Heart right ventricle (tissue), 16 donors: ENCODE measurements at regions not wholly inside any gene's neighbourhood (a gene's known extent, or its start where the extent isn't known, plus 50 kb on each side); places are given as distances from the start of the nearest gene placed in this dataset.

ENCODE experiments used
- ATAC-seq, 8 donors: fragments of 200-7000 bp; cut with Tn5 transposase; one replicate each; pipeline ENCODE4 v1.9.1; 2020; ENCODE audit warnings: mild to moderate bottlenecking in 8 of 8, moderate library complexity in 8 of 8, moderate number of reproducible peaks in 1 of 8
- DNase-seq, 2 donors: peaks; one replicate each; pipeline ENCODE4 v3.0.0-alpha.2; 2020
- H3K27ac ChIP-seq, 10 donors: fragments of 200-600 bp; sonication (generic) in 2 of 10; one replicate each; pipeline versions ENCODE4 v1.5.0 to v1.8.0; 2020 to 2022; ENCODE audit warnings: mild to moderate bottlenecking in 3 of 10
- H3K27me3 ChIP-seq, 7 donors: fragments of 200-600 bp; one replicate each; pipeline ENCODE4 v1.8.0; 2021 to 2022; ENCODE audit warnings: mild to moderate bottlenecking in 2 of 7
- H3K36me3 ChIP-seq, 9 donors: fragments of 200-600 bp; sonication (generic) in 1 of 9; one replicate each; pipeline versions ENCODE4 v1.5.0 to v1.8.0; 2020 to 2022; ENCODE audit warnings: mild to moderate bottlenecking in 2 of 9
- H3K4me1 ChIP-seq, 9 donors: fragments of 200-600 bp; sonication (generic) in 1 of 9; one replicate each; pipeline versions ENCODE4 v1.5.0 to v1.8.0; 2020 to 2022; ENCODE audit warnings: mild to moderate bottlenecking in 4 of 9
- H3K4me3 ChIP-seq, 10 donors: fragments of 200-600 bp; sonication (generic) in 2 of 10; one replicate each; pipeline versions ENCODE4 v1.5.0 to v1.8.0; 2020 to 2022; ENCODE audit warnings: mild to moderate bottlenecking in 7 of 10, moderate library complexity in 2 of 10
- H3K9me3 ChIP-seq, 11 donors: fragments of 200-600 bp in 10 of 11; sonication (generic) in 2 of 11; one replicate each; pipeline versions ENCODE4 v1.5.0 to v1.8.0; 2013 to 2022; ENCODE audit warnings: mild to moderate bottlenecking in 2 of 11, control low read depth in 1 of 11, moderate library complexity in 1 of 11
- CTCF ChIP-seq, 9 donors: fragments of 200-600 bp; sonication (generic) in 2 of 9; IDR thresholded peaks; one replicate each; pipeline versions ENCODE4 v1.5.0 to v1.8.0; 2021 to 2022; ENCODE audit warnings: antibody characterized with exemption in 9 of 9, mild to moderate bottlenecking in 5 of 9, moderate library complexity in 1 of 9
- WGBS, 2 donors: extraction: QIAGEN DNeasy Blood & Tissue Kit; methylation state at CpG; one replicate each; pipeline ENCODE4 v1.1.7; 2013; ENCODE audit warnings: inconsistent platforms in 1 of 2; 5-methylcytosine and 5-hydroxymethylcytosine counted together
- intact Hi-C, 10 donors: fragments of 100-400 bp; cut with DNase I; formaldehyde crosslinking; loops; one replicate each; pipeline versions ENCODE4 v1.11.1 to v1.14.2; 2022
- donor health status: Arrhythmogenic right ventricular cardiomyopathy.
- donor health status: ischemic (EF 13 %, LVEDD 7.1; RV severe dilation, severe dysfunction).
- donor health status: healthy with polysubstance abuse.
- donor health status: DM: no; HTN: yes; CAD: no.
- donor health status: DM: no; HTN: no; CAD: no.
- donor health status: ischemic (EF 25% LVEDD 6.9; RV normal size, moderate dysfunction).
- donor health status: ischemic (EF 25% LVEDD 5.7; RV mildly dilated, moderate dysfunction).
- donor health status: healthy.
- donor health status: DM: yes; HTN: yes; CAD: no.
- donor health status: Ischemic cardiomyopathy.
- donor health status: ischemic (EF 35%, LVEDD 5.7; RV mildly dilated, moderate dysfunction).
- donor health status: nonischemic (EF 11% LVEDD 7.7; RV severe dilation, severe dysfunction).
- donor health status: DM: yes; HTN: yes; CAD: no.
- donor health status: PGD.
- donor health status: ischemic (EF 29% LVEDD 5.4; RV normal size, mild dysfunction).
- donor health status: nonischemic (EF 23%, LVEDD 6.1; RV moderate dilation, normal function).

GRCh38 chr5:96577909-96578308 is 84.3 kb upstream of the CAST start:
- H3K36me3 ChIP-seq = no peaks in the 10 kb centered on the region
- no peaks in the 10 kb centered on the region for H3K9me3 ChIP-seq
- no peak for TF ChIP-seq CTCF (IDR thresholded peaks at IDR 0.05)
- H3K27ac ChIP-seq = no peak overlapping the region
- ATAC-seq (no peak), DNase-seq (no peak)
- no peaks in the 10 kb centered on the region for H3K4me1 ChIP-seq
- intact Hi-C loops = no loop called here
- H3K4me3 ChIP-seq = no peak overlapping the region
- H3K27me3 ChIP-seq = no peaks in the 10 kb centered on the region

- Histone ChIP-seq H3K36me3 (no peaks in the 10 kb centered on the region), H3K4me1 (peaks cover 0 to under 1% (median 0%) of the 10 kb centered on the region in 9 donors), H3K9me3 (no peaks in the 10 kb centered on the region), H3K27ac (no peak overlapping the region), H3K27me3 (no peaks in the 10 kb centered on the region), H3K4me3 (no peak overlapping the region)
- intact Hi-C loops = no loop called here
- no peak for TF ChIP-seq CTCF (IDR thresholded peaks at IDR 0.05)
- WGBS, 2 donors = 96 to 98% methylated on average over 2 of the region's 2 CpGs
- DNase-seq (no peak), ATAC-seq (no peak)
Measured at GRCh38 chr5:96579711-96580110, 82.5 kb upstream of the CAST start.

- TF ChIP-seq CTCF (IDR thresholded peaks at IDR 0.05) = no peak
- DNase-seq = no peak
- WGBS, 2 donors = 86 to 90% methylated on average over 11 of the region's 11 CpGs
- H3K4me3 ChIP-seq = no peak overlapping the region
- no peaks in the 10 kb centered on the region for H3K36me3 ChIP-seq
- intact Hi-C loops = no loop called here
- no peak for ATAC-seq
- H3K27me3 ChIP-seq = no peaks in the 10 kb centered on the region
- no peaks in the 10 kb centered on the region for H3K9me3 ChIP-seq
- H3K4me1 ChIP-seq = peaks cover 0 to 3% (median 0%) of the 10 kb centered on the region in 9 donors
- no peak overlapping the region for H3K27ac ChIP-seq
Measured at GRCh38 chr5:96582343-96582742, 79.8 kb upstream of the CAST start.

- TF ChIP-seq CTCF (IDR thresholded peaks at IDR 0.05) = no peak
- H3K9me3 ChIP-seq = no peaks in the 10 kb centered on the region
- H3K36me3 ChIP-seq = no peaks in the 10 kb centered on the region
- peak in 1 of 8 donors; percentile 27 for ATAC-seq
- intact Hi-C loops = no loop called here
- no peak overlapping the region for H3K27ac ChIP-seq
- no peaks in the 10 kb centered on the region for H3K27me3 ChIP-seq
- no peak for DNase-seq
- WGBS, 2 donors = 51 to 53% methylated on average over 6 of the region's 6 CpGs
- H3K4me1 ChIP-seq = peaks cover 0 to 3% (median 0%) of the 10 kb centered on the region in 9 donors
- H3K4me3 ChIP-seq = no peak overlapping the region
Measured at GRCh38 chr5:96584712-96585111, 77.5 kb upstream of the CAST start.

- H3K36me3 ChIP-seq = no peaks in the 10 kb centered on the region
- DNase-seq (no peak), ATAC-seq (no peak)
- H3K27me3 ChIP-seq = no peaks in the 10 kb centered on the region
- H3K9me3 ChIP-seq = no peaks in the 10 kb centered on the region
- TF ChIP-seq CTCF (IDR thresholded peaks at IDR 0.05) = no peak
- no peak overlapping the region for H3K4me3 ChIP-seq
- 76 to 77% methylated on average over 1 of the region's 1 CpG for WGBS, 2 donors
- no peak overlapping the region for H3K27ac ChIP-seq
- peaks cover 0 to 3% (median 0%) of the 10 kb centered on the region in 9 donors for H3K4me1 ChIP-seq
- intact Hi-C loops = no loop called here
Measured at GRCh38 chr5:96588539-96588938, 73.6 kb upstream of the CAST start.
